OCI-LY7 (cell line): ENCODE measurements at regions not wholly inside any gene's neighbourhood (a gene's known extent, or its start where the extent isn't known, plus 50 kb on each side); places are given as distances from the start of the nearest gene placed in this dataset.

ENCODE experiments used
- EZH2phosphoT487 ChIP-seq: fragments of 200-600 bp; sonication (generic); IDR thresholded peaks from 2 replicates; pipeline ENCODE4 v1.6.1; 2018; ENCODE audit warnings: low read depth, borderline replicate concordance, mild to moderate bottlenecking, mixed run types, antibody characterized with exemption, low read length, moderate library complexity, mixed read lengths
- TF ChIP-seq, protein P1 (sequence below): fragments of 200-600 bp; sonication (generic); conservative IDR thresholded peaks from 2 replicates; pipeline ENCODE4 v1.5.1; 2014; ENCODE audit warnings: mild to moderate bottlenecking, antibody characterized with exemption, low read length, moderate library complexity, mixed read lengths

DNA sequence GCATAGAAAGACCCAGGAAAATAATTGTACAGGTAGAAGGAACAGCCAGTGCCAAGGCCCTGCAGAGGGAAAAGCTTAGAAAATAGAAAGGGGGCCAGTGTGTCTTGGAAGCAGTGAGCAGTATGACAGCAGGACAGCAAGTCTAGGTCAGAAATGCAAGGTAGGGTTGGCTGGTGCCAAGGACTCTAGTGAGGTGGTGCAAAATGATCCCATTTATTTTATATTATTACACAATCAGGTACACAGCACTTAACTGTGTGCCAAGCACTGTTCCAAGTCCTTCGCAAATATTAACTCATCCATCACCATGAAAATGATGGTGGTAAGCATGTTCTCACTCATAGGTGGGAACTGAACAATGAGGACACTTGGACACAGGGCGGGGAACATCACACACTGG, 100.0 kb downstream of the AQP4 start:
- TF ChIP-seq, protein P1, sequence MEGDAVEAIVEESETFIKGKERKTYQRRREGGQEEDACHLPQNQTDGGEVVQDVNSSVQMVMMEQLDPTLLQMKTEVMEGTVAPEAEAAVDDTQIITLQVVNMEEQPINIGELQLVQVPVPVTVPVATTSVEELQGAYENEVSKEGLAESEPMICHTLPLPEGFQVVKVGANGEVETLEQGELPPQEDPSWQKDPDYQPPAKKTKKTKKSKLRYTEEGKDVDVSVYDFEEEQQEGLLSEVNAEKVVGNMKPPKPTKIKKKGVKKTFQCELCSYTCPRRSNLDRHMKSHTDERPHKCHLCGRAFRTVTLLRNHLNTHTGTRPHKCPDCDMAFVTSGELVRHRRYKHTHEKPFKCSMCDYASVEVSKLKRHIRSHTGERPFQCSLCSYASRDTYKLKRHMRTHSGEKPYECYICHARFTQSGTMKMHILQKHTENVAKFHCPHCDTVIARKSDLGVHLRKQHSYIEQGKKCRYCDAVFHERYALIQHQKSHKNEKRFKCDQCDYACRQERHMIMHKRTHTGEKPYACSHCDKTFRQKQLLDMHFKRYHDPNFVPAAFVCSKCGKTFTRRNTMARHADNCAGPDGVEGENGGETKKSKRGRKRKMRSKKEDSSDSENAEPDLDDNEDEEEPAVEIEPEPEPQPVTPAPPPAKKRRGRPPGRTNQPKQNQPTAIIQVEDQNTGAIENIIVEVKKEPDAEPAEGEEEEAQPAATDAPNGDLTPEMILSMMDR: no peak
- TF ChIP-seq EZH2phosphoT487: no peak
